ENCODE measurements at regions not wholly inside any gene's neighbourhood (a gene's known extent, or its start where the extent isn't known, plus 50 kb on each side); places are given as distances from the start of the nearest gene placed in this dataset.

DNA sequence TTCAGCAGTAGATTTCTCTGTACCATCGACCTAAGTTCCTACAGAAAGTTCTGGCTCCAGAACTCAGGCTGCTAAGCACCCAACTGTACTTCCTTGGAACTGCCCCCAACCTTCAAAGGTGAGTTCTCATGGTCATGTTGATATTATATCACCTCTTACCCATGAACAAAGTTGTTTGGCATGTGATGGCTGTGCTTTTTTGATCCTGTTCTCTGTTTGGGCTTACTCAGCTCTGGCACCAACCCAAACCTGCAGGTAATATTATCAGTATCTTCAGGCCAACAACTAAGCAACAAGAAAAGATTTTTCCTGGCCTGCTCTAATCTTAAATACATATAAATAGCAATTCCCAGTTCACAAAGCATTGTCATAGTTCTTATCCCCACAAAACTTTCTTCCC, 318.7 kb upstream of the LMCD1 start:
- no peak overlapping the region for H3K4me3 ChIP-seq (ENCODE audit: low read depth, low read length)
- TF ChIP-seq, protein P1, sequence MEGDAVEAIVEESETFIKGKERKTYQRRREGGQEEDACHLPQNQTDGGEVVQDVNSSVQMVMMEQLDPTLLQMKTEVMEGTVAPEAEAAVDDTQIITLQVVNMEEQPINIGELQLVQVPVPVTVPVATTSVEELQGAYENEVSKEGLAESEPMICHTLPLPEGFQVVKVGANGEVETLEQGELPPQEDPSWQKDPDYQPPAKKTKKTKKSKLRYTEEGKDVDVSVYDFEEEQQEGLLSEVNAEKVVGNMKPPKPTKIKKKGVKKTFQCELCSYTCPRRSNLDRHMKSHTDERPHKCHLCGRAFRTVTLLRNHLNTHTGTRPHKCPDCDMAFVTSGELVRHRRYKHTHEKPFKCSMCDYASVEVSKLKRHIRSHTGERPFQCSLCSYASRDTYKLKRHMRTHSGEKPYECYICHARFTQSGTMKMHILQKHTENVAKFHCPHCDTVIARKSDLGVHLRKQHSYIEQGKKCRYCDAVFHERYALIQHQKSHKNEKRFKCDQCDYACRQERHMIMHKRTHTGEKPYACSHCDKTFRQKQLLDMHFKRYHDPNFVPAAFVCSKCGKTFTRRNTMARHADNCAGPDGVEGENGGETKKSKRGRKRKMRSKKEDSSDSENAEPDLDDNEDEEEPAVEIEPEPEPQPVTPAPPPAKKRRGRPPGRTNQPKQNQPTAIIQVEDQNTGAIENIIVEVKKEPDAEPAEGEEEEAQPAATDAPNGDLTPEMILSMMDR (IDR thresholded peaks at IDR 0.05; ENCODE audit: low read depth, low read length): no peak

DNA sequence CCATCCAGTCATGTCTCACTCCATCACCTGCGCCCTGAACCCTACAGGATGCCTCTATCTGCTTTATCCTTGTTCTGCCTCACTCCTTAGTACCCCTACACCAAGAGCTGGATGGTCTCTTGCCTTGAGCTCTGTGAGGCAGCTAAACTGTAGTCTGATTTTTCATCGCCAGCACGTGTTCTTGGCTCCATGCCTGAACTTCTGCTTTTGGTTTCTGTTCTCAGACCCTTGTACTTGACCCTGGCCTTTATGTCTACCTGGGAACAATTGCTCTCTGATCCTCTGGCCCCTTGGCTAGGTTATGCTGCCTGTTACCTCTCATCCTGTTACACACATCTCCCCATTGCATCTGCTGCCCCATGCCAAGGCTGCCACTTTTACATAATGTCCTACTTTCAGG, 318.0 kb upstream of the LMCD1 start:
- TF ChIP-seq, protein P1 (IDR thresholded peaks at IDR 0.05; ENCODE audit: low read depth, low read length): no peak
- H3K4me3 ChIP-seq (ENCODE audit: low read depth, low read length): no peak overlapping the region

DNA sequence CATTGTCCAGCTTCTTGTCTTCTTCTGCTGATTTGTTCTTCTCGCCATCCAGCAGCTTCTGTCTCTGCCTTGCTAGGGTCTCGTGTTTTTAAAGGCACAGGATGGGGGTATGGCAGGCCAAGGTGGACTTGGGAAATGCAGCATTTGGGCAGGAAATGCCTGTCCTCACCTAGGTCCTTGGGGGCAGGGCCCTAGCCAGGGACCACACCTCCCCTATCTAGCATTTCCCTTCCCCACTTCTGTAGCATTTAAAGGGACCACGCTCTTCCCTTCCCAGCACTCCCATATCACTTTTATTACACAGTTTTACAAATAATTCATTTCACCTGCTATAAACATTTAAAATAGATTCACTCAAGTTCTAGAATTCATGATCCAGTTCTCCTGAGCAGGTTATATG, 315.4 kb upstream of the LMCD1 start:
- TF ChIP-seq, protein P1 (IDR thresholded peaks at IDR 0.05; ENCODE audit: low read depth, low read length): no peak
- no peak overlapping the region for H3K4me3 ChIP-seq (ENCODE audit: low read depth, low read length)

DNA sequence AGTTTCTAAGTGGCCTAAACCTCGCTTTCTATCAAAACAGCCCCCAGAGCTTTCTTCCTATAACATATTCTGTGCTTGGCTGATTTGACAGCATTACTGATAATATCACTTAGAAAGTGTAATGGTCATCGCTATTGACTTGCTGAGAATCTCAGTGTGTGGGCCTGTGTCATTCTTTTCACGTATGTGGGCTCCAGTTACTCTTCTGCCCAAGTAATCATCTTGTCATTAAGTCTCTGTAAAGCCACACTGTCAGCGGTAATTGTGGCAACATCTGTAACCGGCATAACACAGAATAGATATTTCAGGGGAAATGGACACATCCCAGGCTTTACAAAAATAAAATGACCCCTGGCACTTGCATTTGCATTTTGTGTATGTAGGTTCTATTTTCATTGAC, 313.6 kb upstream of the LMCD1 start:
- TF ChIP-seq, protein P1 (IDR thresholded peaks at IDR 0.05; ENCODE audit: low read depth, low read length): no peak
- H3K4me3 ChIP-seq (ENCODE audit: low read depth, low read length): no peak overlapping the region

DNA sequence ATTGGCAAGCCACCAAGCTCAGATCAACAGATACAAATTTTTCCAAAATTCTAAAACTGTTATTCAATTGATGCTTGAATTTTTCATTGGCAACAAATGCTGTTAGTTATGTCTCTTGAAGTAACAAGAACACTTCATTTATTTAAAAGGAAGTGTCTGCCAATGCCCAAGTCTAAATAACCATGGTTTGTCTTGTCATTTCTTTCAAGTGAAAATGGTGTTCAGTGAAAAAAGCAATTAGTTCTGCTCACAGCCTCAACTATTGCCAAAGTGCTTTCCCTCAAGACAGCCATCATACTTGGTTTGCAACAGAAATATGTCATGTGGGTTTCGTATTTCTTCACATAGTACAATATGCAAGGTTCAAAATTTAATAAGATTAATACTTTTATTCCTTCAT, 312.6 kb upstream of the LMCD1 start:
- H3K4me3 ChIP-seq (ENCODE audit: low read depth, low read length): no peak overlapping the region
- TF ChIP-seq, protein P1 (IDR thresholded peaks at IDR 0.05; ENCODE audit: low read depth, low read length): no peak

DNA sequence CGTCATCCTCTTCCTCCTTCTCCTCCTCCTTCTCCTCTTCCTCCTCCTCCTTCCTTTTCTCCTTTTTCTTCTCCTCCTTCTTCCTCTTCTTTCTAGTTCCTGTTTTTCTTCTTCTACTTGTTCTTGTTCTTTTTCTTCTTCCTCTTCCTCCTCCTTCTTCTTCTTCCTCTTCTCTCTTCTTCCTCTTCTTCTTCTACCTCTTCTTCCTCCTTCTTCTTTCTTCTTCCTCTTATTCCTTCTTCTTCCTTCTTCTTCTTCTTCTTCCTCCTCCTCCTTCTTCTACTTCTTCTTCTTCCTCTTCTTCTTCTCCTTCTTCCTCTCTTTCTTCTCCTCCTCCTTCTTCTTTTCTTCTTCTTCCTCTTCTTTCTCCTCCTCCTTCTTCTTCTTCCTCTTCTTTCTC, 310.2 kb upstream of the LMCD1 start:
- TF ChIP-seq, protein P1 (IDR thresholded peaks at IDR 0.05; ENCODE audit: low read depth, low read length): no peak

DNA sequence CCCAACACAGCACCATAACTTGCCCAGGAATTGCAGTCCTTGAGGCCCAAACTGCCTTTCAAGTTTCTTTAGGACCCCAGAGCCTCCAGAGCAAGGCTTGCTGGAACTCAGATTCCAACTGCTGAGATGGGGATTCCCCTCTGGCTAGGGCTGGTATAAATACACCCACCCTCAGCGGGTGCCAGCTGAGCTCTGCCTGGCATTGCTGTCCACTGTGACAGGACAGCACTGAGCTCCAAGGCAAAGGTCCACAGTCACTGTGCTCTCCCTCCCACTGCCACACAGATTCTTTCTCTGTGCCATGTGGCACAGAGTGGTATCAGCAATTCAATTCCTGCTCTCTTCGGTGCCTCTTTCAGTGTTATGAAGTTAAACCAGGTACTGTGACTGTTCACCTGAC, 304.2 kb upstream of the LMCD1 start:
- TF ChIP-seq, protein P1 (IDR thresholded peaks at IDR 0.05; ENCODE audit: low read depth, low read length): no peak
- H3K4me3 ChIP-seq (ENCODE audit: low read depth, low read length): no peak overlapping the region

More for the DNA sequence above, 310.2 kb upstream of the LMCD1 start:
- H3K4me3 ChIP-seq (ENCODE audit: low read depth, low read length): no peak overlapping the region
